ENCODE measurements at regions not wholly inside any gene's neighbourhood (a gene's known extent, or its start where the extent isn't known, plus 50 kb on each side); places are given as distances from the start of the nearest gene placed in this dataset.
"Not testable (repeated sequence)": the region's sequence is repeated elsewhere in the genome, so short reads cannot be mapped to it uniquely, and the experiment has no call there.

DNA sequence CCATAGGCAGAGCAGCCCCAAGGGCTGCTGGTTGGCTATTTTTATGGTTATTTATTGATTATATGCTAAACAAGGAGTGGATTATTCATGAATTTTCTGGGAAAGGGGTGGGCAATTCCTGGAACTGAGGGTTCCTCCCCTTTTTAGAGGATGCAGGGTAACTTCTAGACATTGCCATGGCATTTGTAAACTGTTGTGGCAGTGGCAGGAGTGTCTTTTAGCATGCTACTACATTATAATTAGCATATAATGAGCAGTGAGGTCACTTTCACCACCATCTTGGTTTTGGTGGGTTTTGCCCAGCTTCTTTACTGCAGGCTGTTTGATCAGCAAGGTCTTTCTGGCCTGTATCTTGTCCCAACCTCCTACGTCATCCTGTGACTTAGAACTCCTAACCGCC, 112.2 kb downstream of the RHOU start:
- DNase-seq: not testable (repeated sequence)

DNA sequence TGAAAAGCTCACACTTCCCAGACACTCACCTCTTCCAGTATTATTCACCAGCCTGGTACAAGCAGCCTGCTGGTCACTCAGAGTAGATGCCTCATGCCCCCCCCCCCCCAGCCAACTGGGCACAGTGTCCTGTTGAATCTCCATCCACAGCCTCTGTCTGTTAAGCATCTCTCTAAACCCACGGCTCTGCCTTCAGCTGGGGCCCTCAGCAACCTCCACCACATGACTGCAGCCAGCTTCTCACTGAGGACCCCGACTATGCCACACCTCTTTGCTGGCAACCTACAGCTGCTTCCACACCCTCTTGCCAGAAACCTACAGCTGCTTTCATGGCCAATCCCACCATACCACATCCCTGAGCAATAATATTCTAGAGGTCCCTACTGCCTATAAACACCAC, 113.1 kb downstream of the RHOU start:
- peak in 1 of 56 donors; percentile 27 for DNase-seq

DNA sequence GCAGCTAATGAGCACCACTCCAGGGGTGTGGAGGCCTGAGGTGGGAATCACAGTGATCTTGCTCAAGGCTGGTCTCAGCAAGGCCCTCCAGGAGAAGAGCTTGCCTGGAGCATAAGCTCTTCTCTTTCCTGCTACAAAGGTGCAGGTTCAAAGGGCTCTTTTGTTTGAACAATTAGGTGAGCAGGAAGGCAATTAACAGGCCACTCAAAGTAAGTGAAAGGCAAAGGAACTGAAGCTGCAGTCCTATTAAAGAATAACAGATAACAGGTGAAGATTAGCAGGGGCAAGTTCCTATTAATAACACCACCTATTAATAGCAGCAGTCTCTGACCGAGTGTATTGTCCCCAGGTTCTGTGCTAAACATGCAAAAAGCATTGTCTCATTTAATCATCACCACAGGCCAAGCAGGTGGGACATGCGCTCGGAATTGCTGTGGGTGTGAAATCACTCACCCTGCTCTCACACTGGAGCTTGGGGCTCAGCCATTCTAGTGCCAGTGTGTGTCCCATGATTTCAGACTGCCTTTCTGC, 113.8 kb downstream of the RHOU start:
- no peak for DNase-seq

DNA sequence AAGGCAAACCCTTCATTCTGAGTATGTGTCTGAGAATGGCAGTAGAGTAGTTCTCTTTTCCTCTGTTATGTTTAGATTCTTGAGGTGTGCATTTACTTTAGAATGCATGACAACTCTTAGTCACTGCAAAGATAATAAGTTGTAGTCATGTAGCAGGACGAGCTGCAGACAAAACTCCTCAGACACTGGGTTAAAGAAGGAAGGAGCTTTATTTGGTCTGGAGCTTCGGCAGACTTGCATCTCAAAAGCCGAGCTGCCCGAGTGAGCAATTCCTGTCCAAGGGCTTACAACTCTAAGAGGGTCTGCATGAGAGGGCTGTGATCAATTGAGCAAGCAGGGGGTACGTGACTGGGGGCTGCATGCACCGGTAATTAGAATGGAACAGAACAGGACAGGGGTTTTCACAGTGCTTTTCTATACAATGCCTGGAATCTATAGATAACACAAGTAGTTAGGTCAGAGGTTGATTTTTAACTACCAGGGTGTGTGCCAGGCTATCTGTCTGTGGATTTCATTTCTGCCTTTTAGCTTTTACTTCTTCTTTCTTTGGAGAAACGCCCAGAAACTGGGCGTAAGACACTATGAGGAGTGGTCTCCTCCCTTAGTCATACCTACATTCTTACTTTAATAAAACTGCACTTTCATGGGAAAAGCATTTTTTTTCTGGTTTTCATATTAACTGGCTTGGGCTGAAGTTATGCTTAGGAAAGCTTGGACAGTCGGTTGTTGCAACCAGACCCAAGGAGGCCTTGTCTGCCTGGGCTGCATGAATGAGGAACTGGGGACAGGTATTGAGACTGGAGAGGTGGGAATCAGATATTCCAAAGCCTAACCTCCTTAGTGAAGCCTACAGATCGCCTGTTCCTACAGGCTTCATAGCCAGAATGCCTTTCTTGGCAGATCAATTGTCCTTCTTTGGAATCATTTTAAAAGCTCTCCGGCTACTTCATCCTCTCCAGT, 115.1 kb downstream of the RHOU start:
- DNase-seq: no peak

DNA sequence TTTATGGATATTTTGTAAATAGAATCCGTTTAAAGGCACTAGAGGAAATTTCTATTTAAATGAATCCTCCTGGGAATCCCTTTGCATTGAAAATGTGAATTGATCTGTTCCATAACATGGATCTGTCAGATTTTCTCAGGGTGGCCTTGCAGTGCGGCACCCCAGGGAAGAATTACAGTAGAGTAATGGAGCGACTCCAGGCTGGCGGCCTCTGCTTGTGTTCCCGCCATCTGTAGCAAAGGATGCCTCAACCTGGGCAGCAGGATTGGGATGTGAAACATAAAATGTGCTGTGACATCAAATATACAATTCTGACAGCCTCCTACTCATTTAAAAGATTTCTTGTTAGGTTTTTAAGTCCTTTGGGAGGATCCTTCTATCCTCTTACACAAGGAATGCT, 115.9 kb downstream of the RHOU start:
- no peak for DNase-seq

DNA sequence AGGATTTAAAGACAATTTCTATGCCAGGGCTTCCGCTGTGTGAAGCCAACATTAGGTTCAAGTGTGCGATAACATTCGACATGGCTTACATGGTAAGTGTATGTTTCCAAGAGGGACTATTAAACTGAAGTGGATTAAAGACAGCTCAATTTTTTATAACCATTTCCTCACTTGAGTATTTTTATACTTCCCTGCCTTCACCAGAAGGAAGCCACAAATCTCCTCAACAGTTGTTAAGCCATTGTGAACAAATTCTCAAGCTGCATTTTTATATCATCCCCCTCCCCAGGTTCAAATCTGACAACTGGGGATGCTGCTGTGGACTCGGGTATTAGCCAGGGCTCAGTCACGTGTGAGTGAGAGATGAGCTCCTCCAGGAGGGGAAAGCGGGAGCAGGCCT, 116.3 kb downstream of the RHOU start:
- no peak for DNase-seq

DNA sequence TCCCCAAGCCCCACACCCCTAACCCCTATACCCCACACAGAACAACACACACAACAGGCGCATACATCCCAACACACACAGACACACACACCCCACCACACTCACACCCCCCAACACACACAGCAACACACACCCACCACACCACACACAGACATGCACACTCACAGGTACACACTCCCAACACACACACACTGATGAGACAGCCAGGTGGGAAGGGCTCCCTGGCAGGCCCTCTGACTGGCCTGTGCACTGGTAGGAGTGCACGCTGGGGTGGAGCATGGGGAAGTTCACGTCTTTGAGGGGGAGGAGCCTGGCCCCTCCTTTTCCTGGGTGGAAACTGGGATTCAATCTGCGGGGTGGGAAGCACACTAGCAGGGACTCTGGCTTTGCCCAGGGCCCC, 116.7 kb downstream of the RHOU start:
- no peak for DNase-seq

DNA sequence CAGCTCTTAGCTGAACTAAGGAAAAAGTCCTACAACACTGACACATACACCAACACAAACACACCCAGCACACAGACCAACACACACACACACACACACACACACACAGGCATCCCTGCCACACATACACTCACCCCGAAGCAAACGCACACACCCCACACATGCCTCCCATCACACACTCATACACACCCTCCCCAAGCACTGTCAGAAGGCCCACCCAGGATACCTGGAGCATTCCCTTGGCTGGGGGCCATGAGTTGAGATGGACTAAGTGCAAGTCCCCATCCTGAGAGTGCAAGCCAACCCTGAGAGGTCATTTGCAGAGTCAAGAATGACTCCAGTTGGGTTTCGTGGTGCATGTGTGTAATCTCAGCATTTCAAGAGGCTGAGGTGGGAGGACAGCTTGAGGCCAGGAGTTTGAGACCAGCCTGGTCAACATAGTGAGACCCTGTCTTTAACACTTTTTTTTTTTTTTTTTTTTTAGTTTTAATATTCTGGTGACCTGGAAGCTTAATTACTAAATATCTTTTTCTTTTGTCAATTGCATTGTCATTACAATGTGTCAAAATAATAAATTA, 117.3 kb downstream of the RHOU start:
- DNase-seq: no peak

DNA sequence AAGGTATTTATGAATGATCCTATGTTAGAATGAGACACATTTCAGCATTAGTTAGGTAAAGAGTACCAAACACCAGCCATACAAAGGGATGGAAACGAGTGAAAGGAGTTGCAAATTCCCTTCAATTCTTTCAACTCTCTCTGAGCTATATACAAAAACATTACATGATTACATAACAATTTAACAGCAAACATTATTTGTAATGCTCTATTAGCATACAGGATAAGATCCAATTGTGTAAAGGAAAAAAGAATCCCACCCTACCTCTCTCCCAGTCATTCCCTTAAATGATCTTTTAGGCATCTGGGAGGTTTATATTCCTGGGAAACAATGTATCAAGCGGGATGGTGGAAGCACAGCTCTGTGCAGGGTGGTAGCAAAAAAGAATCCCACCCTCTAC, 117.9 kb downstream of the RHOU start:
- no peak for DNase-seq

DNA sequence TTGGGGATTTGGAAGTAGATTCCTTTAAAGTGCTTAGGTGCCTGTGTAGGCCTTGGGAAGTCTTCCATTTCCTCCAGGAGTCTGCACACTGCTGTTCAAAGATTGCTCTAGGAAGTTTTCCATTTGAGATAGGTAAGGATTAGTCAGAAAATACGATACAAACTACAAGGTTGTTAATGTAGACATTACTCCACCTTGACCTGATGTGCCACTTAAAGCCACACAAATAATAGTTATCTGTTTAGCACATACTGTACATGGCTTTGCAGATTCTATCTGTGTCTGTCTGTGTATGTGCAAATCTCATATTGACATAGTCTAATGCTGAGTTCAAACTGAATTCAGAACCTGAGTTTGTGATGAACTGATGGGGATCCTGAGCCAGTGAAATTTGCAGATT, 118.4 kb downstream of the RHOU start:
- no peak for DNase-seq

DNA sequence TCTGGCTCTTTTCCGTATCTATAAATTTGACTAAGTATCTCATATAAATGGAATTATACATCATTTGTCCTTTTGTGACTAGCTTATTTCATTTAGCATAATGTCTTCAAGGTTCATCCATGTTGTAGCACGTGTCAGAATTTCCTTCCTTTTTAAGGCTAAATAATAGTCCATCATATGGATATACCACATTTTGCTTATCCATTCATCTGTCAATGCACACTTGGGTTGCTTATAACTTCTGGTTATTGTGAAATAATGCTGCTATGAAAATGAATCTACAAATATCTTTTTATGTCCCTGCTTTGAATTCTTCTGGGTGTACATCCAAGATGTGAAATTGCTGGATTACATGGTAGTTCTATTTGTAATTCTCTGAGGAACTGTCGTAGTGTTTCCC, 119.6 kb downstream of the RHOU start:
- no peak for DNase-seq

DNA sequence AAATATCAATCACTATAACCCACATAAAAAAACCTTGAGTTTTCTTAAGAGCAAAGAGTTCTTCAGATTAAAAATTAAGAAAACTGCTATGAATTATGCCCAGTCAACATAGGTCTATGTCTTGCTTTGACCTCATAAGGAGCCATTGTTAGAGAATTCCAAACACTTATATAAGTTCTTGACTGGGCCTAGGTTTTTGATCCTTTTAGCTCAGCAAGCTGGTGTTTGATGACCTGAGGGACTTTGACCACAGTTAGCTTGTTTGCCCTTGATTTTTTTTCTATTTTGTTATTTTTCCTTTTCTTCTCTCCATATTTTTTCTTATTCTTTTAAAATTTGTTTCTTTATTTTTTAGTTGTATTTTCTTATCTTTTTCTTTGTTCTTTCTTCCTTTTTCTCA, 122.3 kb downstream of the RHOU start:
- no peak for DNase-seq

DNA sequence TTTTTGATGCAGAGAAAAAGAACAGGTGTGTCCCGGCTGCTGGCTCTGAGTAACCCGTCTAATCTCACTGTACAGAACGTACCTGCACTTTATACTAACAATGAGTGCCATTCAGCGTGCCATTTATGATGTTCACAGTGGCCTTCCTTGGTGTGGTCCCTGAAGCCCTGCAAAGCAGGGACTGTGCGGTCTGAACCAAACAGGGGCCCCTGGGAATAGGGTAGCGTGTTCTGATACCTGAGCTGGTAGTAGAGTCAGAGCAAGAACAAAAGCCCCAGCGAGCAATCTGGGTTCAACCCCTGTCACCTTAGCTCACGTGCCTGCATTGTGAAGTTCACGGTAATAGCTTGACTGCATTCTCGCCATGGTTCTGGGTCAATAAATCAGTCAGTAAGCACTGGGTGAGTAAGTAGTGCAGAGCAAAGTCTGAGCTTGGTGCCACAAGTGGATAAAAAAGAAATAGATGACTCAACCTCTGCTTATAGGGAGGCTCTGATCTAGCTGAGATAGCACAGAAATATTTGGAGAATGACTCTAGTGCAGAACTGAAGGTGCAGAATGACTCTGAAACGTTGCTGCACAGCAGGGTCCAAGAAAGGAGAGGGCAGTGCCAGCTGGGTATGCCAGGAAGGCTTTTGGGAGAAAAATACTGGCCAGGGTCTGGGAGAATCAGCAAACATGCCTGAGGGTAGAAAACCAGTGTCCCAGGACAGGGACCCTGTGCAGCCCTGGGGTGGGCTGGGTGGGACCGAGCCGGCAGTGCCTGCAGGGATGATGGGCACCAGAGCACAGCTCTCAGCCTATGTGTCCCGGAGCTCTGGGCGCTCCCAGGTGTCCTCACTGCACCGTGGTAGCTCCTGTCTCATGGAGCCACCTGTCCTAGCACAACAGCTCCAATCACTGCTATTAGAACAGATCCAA, 125.9 kb downstream of the RHOU start:
- no peak for DNase-seq

DNA sequence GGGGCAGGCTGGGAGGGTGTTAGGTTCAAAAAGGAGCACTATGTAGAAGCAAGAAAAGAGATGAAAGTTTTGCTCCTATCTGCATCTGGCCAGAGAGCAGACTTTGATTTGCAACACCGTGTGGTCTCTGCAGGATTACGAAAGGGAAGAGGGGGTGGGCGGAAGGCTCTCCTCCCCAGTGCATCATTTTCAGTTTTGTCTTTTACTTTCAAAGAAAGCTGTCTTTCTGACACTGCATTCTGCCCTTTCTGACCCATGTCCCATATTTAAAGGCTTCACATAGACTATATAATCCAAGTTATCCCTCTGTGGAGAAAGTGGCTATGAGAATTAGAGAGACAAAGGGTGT, 126.5 kb downstream of the RHOU start:
- no peak for DNase-seq

DNA sequence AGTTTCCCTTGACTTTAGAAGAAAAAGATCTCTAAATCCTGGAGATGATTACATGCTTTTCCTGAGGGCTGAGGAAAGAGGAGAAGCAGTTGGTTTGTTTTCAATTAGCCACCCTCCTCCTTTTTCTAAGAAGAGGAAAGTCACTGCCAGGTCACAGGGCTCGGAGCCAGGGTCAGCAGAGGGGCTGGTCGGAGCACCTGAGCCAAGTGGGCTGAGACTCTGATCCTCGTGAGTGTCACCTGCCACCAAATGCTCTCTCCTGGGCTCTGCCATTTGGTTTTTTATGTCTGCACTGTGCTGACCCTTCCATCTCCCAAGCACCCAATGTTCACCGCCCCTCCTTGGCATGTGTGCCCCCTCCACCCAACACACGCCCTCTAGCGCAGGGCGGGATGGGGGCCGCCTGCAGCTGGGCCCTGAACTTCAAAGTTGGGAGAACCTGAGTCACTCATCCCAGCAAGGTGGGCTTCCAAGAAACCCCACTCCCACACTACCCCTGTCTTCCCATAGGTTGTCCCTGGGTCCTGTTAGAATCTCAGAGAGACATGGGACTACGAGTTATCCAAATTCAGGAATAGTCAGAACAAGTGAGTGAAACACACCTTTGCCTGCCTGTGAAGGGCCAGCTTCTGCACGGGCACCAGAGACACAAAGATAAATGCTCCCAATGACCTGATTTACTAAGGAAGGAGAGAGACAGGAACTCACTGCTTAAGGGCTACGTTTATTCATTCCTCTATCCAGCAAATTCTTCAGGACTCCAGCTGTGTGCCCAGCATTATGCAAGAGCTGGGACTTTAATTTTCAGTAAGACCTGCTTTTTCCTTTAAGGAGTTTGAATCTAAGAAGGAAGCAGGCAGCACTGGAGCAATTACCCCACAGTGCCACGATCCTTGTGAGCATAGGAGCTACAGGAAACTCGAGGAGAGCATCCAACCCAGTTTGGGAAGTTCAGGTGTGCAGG, 127.5 kb downstream of the RHOU start:
- DNase-seq: no peak

DNA sequence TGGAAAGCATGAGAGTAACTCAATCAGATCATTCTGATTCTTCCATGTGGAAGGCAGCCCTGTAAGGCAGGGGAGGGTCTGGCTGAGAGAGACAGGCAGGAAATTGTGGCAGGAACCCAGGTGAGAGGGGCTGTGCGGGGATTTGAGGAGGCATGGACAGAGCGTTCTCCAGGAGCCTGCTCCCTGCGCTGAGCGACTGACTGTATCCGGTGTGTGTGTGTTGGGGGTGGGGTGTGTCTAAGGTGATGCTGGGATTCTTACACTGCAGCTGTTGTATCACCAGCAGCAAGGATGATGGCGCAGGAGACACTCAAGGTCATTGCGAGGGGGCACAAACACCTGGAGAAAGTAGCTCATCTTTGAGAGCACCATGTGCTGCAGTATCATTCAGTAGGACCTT, 128.5 kb downstream of the RHOU start:
- DNase-seq: no peak

DNA sequence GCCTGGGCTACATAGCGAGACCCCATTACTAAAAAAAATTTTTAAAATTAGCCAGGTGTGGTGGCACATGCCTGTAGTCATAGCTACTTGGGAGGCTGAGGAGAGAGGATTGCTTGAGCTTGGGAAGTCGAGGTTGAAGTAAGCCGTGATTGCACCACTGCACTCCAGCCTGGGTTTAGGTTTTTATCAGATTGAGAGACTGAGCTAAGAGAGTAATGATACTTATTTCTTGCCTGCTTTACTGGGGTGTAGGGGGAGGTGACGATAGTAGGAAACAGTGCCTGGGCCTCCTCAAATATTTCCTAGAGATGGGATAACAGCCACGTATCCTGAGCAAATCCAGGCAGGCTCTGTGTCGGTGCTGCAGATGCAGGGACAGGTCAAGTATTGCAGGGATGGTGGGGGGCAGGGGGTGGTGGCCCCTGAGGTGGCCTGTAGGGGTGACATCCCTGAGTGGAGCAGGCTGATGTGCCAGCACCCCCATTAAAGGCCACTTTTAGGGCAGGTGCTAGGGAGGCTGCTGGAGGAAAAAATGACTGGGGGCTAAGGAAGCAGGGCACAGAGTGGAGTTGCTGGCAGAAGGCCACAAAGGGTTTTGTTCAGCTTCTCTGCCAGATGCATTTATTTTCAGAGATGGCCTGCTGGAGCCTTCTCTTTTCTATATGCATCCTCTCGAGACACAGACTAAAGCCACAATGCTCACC, 130.5 kb downstream of the RHOU start:
- DNase-seq: no peak

DNA sequence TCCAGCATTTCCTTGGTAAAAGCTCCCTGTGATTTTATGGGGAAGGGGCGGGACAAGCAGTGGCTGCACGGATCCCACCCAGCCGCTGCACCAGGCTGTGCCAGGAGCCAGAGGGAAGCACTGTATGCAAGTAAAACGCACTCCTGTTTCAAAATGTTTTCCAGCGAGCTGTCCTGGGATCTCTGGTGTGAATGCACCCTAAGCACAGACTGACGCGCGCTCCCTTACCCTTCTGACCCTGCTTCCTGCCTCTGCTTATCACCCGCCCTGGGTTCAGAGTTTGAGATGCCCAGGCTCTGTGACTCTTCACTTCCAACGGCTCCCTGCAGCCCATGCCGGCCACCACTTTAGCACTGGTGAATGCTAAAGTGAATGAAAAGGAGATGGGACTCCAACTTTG, 131.2 kb downstream of the RHOU start:
- no peak for DNase-seq

DNA sequence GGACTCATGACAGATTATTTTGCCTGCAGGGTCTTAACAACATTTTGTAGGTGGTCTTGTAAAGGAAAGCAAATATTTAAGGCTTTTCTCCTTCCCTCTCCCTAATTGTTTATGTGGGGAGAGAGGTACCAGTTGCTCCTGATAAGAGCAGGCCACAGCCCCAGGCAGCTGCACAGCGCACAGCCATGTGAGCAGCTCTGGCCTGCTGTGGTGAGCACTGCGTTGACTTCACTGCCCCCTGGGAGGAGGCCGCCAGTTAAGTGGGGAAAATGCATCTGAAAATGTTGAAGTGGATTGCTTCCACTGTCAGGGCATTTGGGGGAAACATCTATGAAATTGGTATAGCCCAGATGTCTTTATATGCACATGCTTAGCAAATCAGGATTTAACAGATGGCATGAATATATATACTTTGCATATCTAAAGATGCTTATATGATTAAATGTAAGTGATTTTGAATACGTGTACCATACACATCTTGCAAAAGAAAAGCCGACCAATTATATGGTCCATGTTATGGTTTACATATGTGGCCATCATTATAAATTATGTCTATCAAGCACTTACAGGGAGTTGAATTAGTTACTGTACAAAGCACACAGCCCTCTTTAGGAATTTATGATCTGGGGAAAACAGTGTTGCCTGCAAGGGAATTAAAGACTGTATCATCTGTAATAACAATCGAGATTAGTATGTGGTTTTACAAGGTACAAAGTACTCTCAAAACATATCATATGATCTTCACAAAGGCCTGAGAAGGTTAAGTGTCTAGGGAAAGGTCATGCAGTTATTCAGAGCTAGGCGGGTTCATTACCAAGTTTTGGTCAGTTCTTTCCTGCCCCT, 132.1 kb downstream of the RHOU start:
- DNase-seq: peak in 13 of 56 donors; percentile 19 to 53 (median 38)
